Sigmoid colon (tissue), 6 donors: ENCODE measurements at regions not wholly inside any gene's neighbourhood (a gene's known extent, or its start where the extent isn't known, plus 50 kb on each side); places are given as distances from the start of the nearest gene placed in this dataset.
A peak's percentile ranks its signal among the peaks of the same experiment; 100 is the strongest.

Source experiments
- DNase-seq: peaks from one replicate; pipeline ENCODE4 v3.0.0-alpha.2; 2019
- H3K27ac ChIP-seq, 4 donors: fragments of 200-600 bp; sonication (generic); one replicate each; pipeline ENCODE4 v1.5.1; 2016 to 2019; ENCODE audit warnings: mild to moderate bottlenecking in 1 of 4
- H3K27me3 ChIP-seq, 3 donors: fragments of 200-600 bp; sonication (generic); one replicate each; pipeline ENCODE4 v1.5.1; 2019; ENCODE audit warnings: mild to moderate bottlenecking in 1 of 3
- H3K36me3 ChIP-seq, 4 donors: fragments of 200-600 bp; sonication (generic); one replicate each; pipeline ENCODE4 v1.5.1; 2016 to 2019
- H3K4me1 ChIP-seq, 4 donors: fragments of 200-600 bp; sonication (generic); one replicate each; pipeline ENCODE4 v1.5.1; 2017 to 2019
- H3K4me3 ChIP-seq, 4 donors: fragments of 200-600 bp; sonication (generic); one replicate each; pipeline ENCODE4 v1.5.1; 2017 to 2019; ENCODE audit warnings: mild to moderate bottlenecking in 2 of 4, moderate library complexity in 1 of 4
- H3K9me3 ChIP-seq, 4 donors: fragments of 200-600 bp in 3 of 4; sonication (generic) in 3 of 4; one replicate each; pipeline versions ENCODE4 v1.5.1 to v1.6.1; 2013 to 2019
- CTCF ChIP-seq, 4 experiments: fragments of 450-650 bp in 3 of 4; fragments of 200-600 bp in 1 of 4; IDR thresholded peaks; one replicate each; pipeline ENCODE4 v1.5.1; 2016 to 2019; ENCODE audit warnings: antibody characterized with exemption in 4 of 4, mild to moderate bottlenecking in 3 of 4, moderate library complexity in 2 of 4
- EP300 ChIP-seq, 4 donors: sonication (generic); formaldehyde crosslinking; IDR thresholded peaks; one replicate each; pipeline ENCODE4 v1.6.1; 2017; ENCODE audit warnings: antibody characterized with exemption in 4 of 4
- POLR2A ChIP-seq, 2 donors: fragments of 450-650 bp; IDR thresholded peaks; one replicate each; pipeline ENCODE4 v1.6.1; 2016; ENCODE audit warnings: antibody characterized with exemption in 2 of 2, mild to moderate bottlenecking in 2 of 2, moderate library complexity in 2 of 2
- POLR2AphosphoS5 ChIP-seq, 4 donors: sonication (generic); formaldehyde crosslinking; IDR thresholded peaks; one replicate each; pipeline ENCODE4 v1.6.1; 2017; ENCODE audit warnings: antibody characterized with exemption in 4 of 4
- WGBS, 2 donors: extraction: QIAGEN DNeasy Blood & Tissue Kit; methylation state at CpG; one replicate each; pipeline ENCODE4 v1.1.7; 2013; 5-methylcytosine and 5-hydroxymethylcytosine counted together
- intact Hi-C: fragments of 100-400 bp; cut with DNase I; formaldehyde crosslinking; loops from one replicate; pipeline ENCODE4 v1.15.1; 2023
- donor health status: healthy with polysubstance abuse.
- donor health status: healthy.

- no peaks in the 10 kb centered on the region for H3K36me3 ChIP-seq
- intact Hi-C loops: no loop called here
- DNase-seq: no peak
- no peak overlapping the region for H3K27ac ChIP-seq
- 86 to 87% methylated on average over 7 of the region's 7 CpGs for WGBS, 2 donors
- no peak for TF ChIP-seq EP300 (IDR thresholded peaks at IDR 0.05)
- no peak for TF ChIP-seq CTCF (IDR thresholded peaks at IDR 0.05)
- TF ChIP-seq POLR2AphosphoS5 (IDR thresholded peaks at IDR 0.05): no peak
- TF ChIP-seq POLR2A (IDR thresholded peaks at IDR 0.05): no peak
- no peaks in the 10 kb centered on the region for H3K4me1 ChIP-seq
- H3K27me3 ChIP-seq: no peaks in the 10 kb centered on the region
- H3K4me3 ChIP-seq: no peak overlapping the region
- peaks cover 0 to 3% (median 0%) of the 10 kb centered on the region in 4 donors for H3K9me3 ChIP-seq
These were observed 50.3 kb upstream of the CXCL12 start for GRCh38 chr10:44435196-44435595.

- peaks cover 0 to 3% (median 0%) of the 10 kb centered on the region in 4 donors for H3K9me3 ChIP-seq
- no peaks in the 10 kb centered on the region for H3K36me3 ChIP-seq
- H3K4me3 ChIP-seq: no peak overlapping the region
- intact Hi-C loops: no loop called here
- H3K4me1 ChIP-seq: no peaks in the 10 kb centered on the region
- no peaks in the 10 kb centered on the region for H3K27me3 ChIP-seq
- WGBS, 2 donors: 19 to 47% methylated on average over 1 of the region's 1 CpG
- no peak for DNase-seq
- no peak overlapping the region for H3K27ac ChIP-seq
- TF ChIP-seq CTCF (IDR thresholded peaks at IDR 0.05): no peak
- no peak for TF ChIP-seq EP300 (IDR thresholded peaks at IDR 0.05)
- TF ChIP-seq POLR2AphosphoS5 (IDR thresholded peaks at IDR 0.05): no peak
These were observed 51.3 kb upstream of the CXCL12 start for GRCh38 chr10:44436240-44436639.

- Histone ChIP-seq H3K27ac (peak overlapping the region in 2 of 4 donors; percentile 41 to 45), H3K4me1 (no peaks in the 10 kb centered on the region), H3K9me3 (peaks cover 0 to 3% (median 0%) of the 10 kb centered on the region in 4 donors), H3K4me3 (no peak overlapping the region), H3K36me3 (no peaks in the 10 kb centered on the region), H3K27me3 (no peaks in the 10 kb centered on the region)
- WGBS, 2 donors: 82 to 88% methylated on average over 4 of the region's 4 CpGs
- TF ChIP-seq POLR2A (IDR thresholded peaks at IDR 0.05) (no peak), POLR2AphosphoS5 (IDR thresholded peaks at IDR 0.05) (no peak), CTCF (IDR thresholded peaks at IDR 0.05) (no peak), EP300 (IDR thresholded peaks at IDR 0.05) (no peak)
- no peak for DNase-seq
- intact Hi-C loops: no loop called here
These were observed 53.1 kb upstream of the CXCL12 start for GRCh38 chr10:44437840-44438511.

- Histone ChIP-seq H3K4me1 (no peaks in the 10 kb centered on the region), H3K36me3 (no peaks in the 10 kb centered on the region), H3K9me3 (no peaks in the 10 kb centered on the region), H3K27me3 (no peaks in the 10 kb centered on the region), H3K27ac (peak overlapping the region in 2 of 4 donors; percentile 14 to 32), H3K4me3 (no peak overlapping the region)
- TF ChIP-seq EP300 (IDR thresholded peaks at IDR 0.05) (no peak), POLR2AphosphoS5 (IDR thresholded peaks at IDR 0.05) (no peak), POLR2A (IDR thresholded peaks at IDR 0.05) (no peak), CTCF (IDR thresholded peaks at IDR 0.05) (no peak)
- DNase-seq: no peak
- 85 to 91% methylated on average over 8 of the region's 8 CpGs for WGBS, 2 donors
- intact Hi-C loops: no loop called here
These were observed 54.5 kb upstream of the CXCL12 start for GRCh38 chr10:44439239-44439957.
